ENCODE measurements at regions not wholly inside any gene's neighbourhood (a gene's known extent, or its start where the extent isn't known, plus 50 kb on each side); places are given as distances from the start of the nearest gene placed in this dataset.

DNA sequence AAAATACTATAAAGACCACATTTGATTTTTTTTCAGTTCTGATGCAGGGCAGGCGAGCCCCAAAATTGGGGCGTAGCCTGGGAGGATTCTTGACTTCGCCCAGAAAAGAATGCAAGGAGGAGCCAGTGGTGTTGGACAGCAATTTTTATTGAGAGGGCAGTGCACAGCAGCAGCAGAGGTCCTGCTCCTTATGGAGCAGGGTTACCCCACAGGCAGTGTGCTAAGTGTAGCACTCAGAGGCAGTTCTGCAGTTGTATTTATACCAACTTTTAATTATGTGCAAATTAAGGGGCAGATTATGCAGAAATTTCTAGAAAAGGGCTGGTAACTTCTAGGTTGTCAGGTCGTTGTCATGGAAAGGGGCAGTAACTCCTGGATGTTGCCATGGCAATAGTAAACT lies 69.9 kb downstream of the GASK1B start (continued):
- TF ChIP-seq JUNB (IDR thresholded peaks at IDR 0.05; ENCODE audit: unreplicated experiment): no peak
- TF ChIP-seq STAT1 (IDR thresholded peaks at IDR 0.05; ENCODE audit: unreplicated experiment): no peak
- TF ChIP-seq, protein P1, sequence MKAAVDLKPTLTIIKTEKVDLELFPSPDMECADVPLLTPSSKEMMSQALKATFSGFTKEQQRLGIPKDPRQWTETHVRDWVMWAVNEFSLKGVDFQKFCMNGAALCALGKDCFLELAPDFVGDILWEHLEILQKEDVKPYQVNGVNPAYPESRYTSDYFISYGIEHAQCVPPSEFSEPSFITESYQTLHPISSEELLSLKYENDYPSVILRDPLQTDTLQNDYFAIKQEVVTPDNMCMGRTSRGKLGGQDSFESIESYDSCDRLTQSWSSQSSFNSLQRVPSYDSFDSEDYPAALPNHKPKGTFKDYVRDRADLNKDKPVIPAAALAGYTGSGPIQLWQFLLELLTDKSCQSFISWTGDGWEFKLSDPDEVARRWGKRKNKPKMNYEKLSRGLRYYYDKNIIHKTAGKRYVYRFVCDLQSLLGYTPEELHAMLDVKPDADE (IDR thresholded peaks at IDR 0.05): no peak
- no peak for TF ChIP-seq NANOG (IDR thresholded peaks at IDR 0.05; ENCODE audit: borderline replicate concordance)

DNA sequence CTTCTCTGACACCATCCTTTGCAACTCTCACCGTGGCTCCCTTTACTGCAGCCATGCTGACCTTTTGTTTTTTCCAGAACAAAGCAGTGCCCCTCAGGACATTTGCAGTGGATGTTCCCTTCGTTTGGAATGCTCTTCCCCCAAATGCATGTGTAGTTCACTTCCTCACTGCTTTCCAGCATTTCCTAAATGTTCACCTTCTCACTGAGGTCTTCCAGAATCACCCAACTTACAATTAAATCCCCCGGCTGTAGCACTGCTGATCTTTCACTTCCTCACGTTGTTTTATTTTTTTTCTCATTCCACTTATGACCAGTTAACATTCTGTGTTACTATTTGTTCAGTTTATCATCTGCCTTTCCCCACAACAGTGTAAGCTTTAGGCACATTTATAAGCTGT lies 73.1 kb downstream of the GASK1B start:
- Mint-ChIP-seq H3K27me3 (ENCODE audit: insufficient read depth, low read depth, poor library complexity) (peaks cover under 1% of the 10 kb centered on the region), H3K36me3 (ENCODE audit: low read depth) (no peaks in the 10 kb centered on the region), H3K4me1 (peaks cover 6% of the 10 kb centered on the region; the same call in 2 of the 3 replicates), H3K9me3 (no peaks in the 10 kb centered on the region), H3K4me3 (no peak overlapping the region), H3K27ac (no peak overlapping the region)
- H3K4me3 ChIP-seq: no peak overlapping the region
- H3K79me2 ChIP-seq (replicated peaks; ENCODE audit: insufficient read depth): no peaks in the 10 kb centered on the region
- H3K4me2 ChIP-seq: no peak overlapping the region
- no peak overlapping the region for H3K27ac ChIP-seq (ENCODE audit: low read depth)
- no peaks in the 10 kb centered on the region for H3K27me3 ChIP-seq (ENCODE audit: insufficient read depth)
- no peak for ATAC-seq
- peak overlapping the region; percentile 85; the same call in 1 of the 2 replicates for H2AFZ ChIP-seq
- TF ChIP-seq, protein P2, sequence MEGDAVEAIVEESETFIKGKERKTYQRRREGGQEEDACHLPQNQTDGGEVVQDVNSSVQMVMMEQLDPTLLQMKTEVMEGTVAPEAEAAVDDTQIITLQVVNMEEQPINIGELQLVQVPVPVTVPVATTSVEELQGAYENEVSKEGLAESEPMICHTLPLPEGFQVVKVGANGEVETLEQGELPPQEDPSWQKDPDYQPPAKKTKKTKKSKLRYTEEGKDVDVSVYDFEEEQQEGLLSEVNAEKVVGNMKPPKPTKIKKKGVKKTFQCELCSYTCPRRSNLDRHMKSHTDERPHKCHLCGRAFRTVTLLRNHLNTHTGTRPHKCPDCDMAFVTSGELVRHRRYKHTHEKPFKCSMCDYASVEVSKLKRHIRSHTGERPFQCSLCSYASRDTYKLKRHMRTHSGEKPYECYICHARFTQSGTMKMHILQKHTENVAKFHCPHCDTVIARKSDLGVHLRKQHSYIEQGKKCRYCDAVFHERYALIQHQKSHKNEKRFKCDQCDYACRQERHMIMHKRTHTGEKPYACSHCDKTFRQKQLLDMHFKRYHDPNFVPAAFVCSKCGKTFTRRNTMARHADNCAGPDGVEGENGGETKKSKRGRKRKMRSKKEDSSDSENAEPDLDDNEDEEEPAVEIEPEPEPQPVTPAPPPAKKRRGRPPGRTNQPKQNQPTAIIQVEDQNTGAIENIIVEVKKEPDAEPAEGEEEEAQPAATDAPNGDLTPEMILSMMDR (conservative IDR thresholded peaks at IDR 0.05; ENCODE audit: low read depth in 2 of 2): no peak
- TF ChIP-seq, protein P1 (IDR thresholded peaks at IDR 0.05): no peak
- TF ChIP-seq, protein P3, sequence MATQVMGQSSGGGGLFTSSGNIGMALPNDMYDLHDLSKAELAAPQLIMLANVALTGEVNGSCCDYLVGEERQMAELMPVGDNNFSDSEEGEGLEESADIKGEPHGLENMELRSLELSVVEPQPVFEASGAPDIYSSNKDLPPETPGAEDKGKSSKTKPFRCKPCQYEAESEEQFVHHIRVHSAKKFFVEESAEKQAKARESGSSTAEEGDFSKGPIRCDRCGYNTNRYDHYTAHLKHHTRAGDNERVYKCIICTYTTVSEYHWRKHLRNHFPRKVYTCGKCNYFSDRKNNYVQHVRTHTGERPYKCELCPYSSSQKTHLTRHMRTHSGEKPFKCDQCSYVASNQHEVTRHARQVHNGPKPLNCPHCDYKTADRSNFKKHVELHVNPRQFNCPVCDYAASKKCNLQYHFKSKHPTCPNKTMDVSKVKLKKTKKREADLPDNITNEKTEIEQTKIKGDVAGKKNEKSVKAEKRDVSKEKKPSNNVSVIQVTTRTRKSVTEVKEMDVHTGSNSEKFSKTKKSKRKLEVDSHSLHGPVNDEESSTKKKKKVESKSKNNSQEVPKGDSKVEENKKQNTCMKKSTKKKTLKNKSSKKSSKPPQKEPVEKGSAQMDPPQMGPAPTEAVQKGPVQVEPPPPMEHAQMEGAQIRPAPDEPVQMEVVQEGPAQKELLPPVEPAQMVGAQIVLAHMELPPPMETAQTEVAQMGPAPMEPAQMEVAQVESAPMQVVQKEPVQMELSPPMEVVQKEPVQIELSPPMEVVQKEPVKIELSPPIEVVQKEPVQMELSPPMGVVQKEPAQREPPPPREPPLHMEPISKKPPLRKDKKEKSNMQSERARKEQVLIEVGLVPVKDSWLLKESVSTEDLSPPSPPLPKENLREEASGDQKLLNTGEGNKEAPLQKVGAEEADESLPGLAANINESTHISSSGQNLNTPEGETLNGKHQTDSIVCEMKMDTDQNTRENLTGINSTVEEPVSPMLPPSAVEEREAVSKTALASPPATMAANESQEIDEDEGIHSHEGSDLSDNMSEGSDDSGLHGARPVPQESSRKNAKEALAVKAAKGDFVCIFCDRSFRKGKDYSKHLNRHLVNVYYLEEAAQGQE (IDR thresholded peaks at IDR 0.05; ENCODE audit: unreplicated experiment): no peak
- no peak for TF ChIP-seq EZH2phosphoT487 (IDR thresholded peaks at IDR 0.05; ENCODE audit: unreplicated experiment)
- no peak for TF ChIP-seq ZNF114 (CRISPR knock-in tag; IDR thresholded peaks at IDR 0.05)
- no peak for TF ChIP-seq POLR2AphosphoS5 (IDR thresholded peaks at IDR 0.05; ENCODE audit: low read depth)
- TF ChIP-seq STAT1 (IDR thresholded peaks at IDR 0.05; ENCODE audit: unreplicated experiment): no peak
- TF ChIP-seq EZH2 (IDR thresholded peaks at IDR 0.05; ENCODE audit: low read depth, unreplicated experiment): no peak
- no peak for TF ChIP-seq ZNF331 (CRISPR knock-in tag; IDR thresholded peaks at IDR 0.05; ENCODE audit: low read depth)
- no peak for TF ChIP-seq NANOG (IDR thresholded peaks at IDR 0.05; ENCODE audit: borderline replicate concordance)
- no peaks in the 10 kb centered on the region for H3F3A ChIP-seq (replicated peaks; ENCODE audit: low read depth)
- no peaks in the 10 kb centered on the region for H3K36me3 ChIP-seq (ENCODE audit: insufficient read depth)
- 0 out of 2 replicates have a peak, but pooled peaks cover 3% of the 10 kb centered on the region for H3K4me1 ChIP-seq (ENCODE audit: insufficient read depth)
- no peaks in the 10 kb centered on the region for H4K20me1 ChIP-seq (replicated peaks; ENCODE audit: insufficient read depth)
- H3K9me2 ChIP-seq (ENCODE audit: insufficient read depth): no peaks in the 10 kb centered on the region
- DNase-seq (ENCODE audit: low spot score): no peak
